22Rv1 (cell line): ENCODE measurements at regions not wholly inside any gene's neighbourhood (a gene's known extent, or its start where the extent isn't known, plus 50 kb on each side); places are given as distances from the start of the nearest gene placed in this dataset.

Source experiments
- CTCF ChIP-seq: fragments of 450-650 bp; IDR thresholded peaks from 2 replicates; pipeline ENCODE4 v1.5.1; 2017; ENCODE audit warnings: mild to moderate bottlenecking
- ZFX ChIP-seq: fragments of 450-650 bp; IDR thresholded peaks from 2 replicates; pipeline ENCODE4 v1.6.1; 2017; ENCODE audit warnings: antibody characterized with exemption, borderline replicate concordance

GRCh38 chr5:160504906-160505305 lies 83.3 kb downstream of the PTTG1 start:
- no peak for TF ChIP-seq CTCF
- TF ChIP-seq ZFX = no peak
